Lung (tissue), 11 donors: ENCODE measurements at regions not wholly inside any gene's neighbourhood (a gene's known extent, or its start where the extent isn't known, plus 50 kb on each side); places are given as distances from the start of the nearest gene placed in this dataset.

Experiments used
- ATAC-seq: fragments of 200-7000 bp; cut with Tn5 transposase; one replicate; pipeline ENCODE4 v1.9.1; 2020; ENCODE audit warnings: moderate number of reproducible peaks; ENCODE audit not compliant: insufficient read depth, low FRiP score
- DNase-seq, 3 donors: peaks; one replicate each; pipeline ENCODE4 v3.0.0-alpha.2; 2013 to 2017
- H3K27ac ChIP-seq, 2 donors: one replicate each; pipeline ENCODE4 v1.5.1; 2013; ENCODE audit warnings: mild to moderate bottlenecking in 2 of 2, moderate library complexity in 2 of 2, control low read depth in 1 of 2, inconsistent platforms in 1 of 2, low read depth in 1 of 2, low read length in 1 of 2
- H3K27me3 ChIP-seq, 3 donors: one replicate each; pipeline ENCODE4 v1.5.1; 2013; ENCODE audit warnings: low read length in 2 of 3; ENCODE audit not compliant: control insufficient read depth in 3 of 3, insufficient read depth in 3 of 3
- H3K36me3 ChIP-seq, 4 donors: one replicate each; pipeline ENCODE4 v1.5.1; 2013; ENCODE audit warnings: low read length in 4 of 4, mild to moderate bottlenecking in 1 of 4, moderate library complexity in 1 of 4; ENCODE audit not compliant: control insufficient read depth in 4 of 4, insufficient read depth in 4 of 4
- H3K4me1 ChIP-seq, 5 donors: one replicate each; pipeline ENCODE4 v1.5.1; 2013; ENCODE audit warnings: low read length in 5 of 5, mild to moderate bottlenecking in 2 of 5, moderate library complexity in 1 of 5; ENCODE audit not compliant: control insufficient read depth in 5 of 5, insufficient read depth in 5 of 5
- H3K4me3 ChIP-seq: one replicate; pipeline ENCODE4 v1.5.1; 2013; ENCODE audit warnings: mild to moderate bottlenecking, control low read depth, moderate library complexity
- H3K9ac ChIP-seq, 2 donors: one replicate each; pipeline ENCODE4 v1.5.1; 2013; ENCODE audit warnings: low read length in 2 of 2, control low read depth in 1 of 2; ENCODE audit not compliant: insufficient read depth in 1 of 2
- H3K9me3 ChIP-seq, 4 donors: one replicate each; pipeline ENCODE4 v1.5.1; 2013; ENCODE audit warnings: low read length in 3 of 4, mild to moderate bottlenecking in 1 of 4, moderate library complexity in 1 of 4; ENCODE audit not compliant: control insufficient read depth in 4 of 4, insufficient read depth in 3 of 4
- WGBS, 2 donors: extraction: QIAGEN DNeasy Blood & Tissue Kit; methylation state at CpG; one replicate each; pipeline ENCODE4 v1.1.7; 2013; 5-methylcytosine and 5-hydroxymethylcytosine counted together
- TF ChIP-seq, protein P1 (sequence below): IDR thresholded peaks from 2 replicates; pipeline ENCODE4 v1.5.1; 2012; ENCODE audit warnings: mild to moderate bottlenecking; ENCODE audit errors: control extremely low read depth, extremely low read depth
- donor health status: control.
- donor health status: control.
- donor health status: Bipolar disorder and iron deficiency.
- donor health status: healthy.
- donor health status: DM: yes; HTN: yes; CAD: no.

DNA sequence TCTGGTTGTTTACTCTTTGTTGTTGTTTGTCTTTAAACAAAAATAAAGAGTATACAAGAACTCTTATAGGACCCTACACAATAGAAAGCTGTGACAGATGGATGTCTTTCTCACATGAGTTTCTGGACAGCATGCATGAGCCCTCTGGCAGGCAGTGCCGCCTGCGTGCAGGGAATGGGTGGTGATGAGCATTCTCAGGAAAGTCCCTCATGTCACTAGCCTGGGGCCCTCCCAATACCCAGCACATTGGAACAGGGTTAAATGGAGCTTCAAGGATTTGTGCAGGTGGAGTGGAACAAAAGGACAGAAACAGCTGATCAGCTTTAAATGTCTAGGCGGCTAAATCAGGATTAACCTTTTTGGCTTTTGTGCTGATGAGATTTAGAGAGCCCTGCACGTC is 181.0 kb upstream of the CD180 start:
- ATAC-seq (no peak), DNase-seq (no peak)
- no peaks in the 10 kb centered on the region for H3K36me3 ChIP-seq
- no peak overlapping the region for H3K4me3 ChIP-seq
- H3K9ac ChIP-seq: no peak overlapping the region
- H3K27ac ChIP-seq: no peak overlapping the region
- peaks cover 0 to 30% (median 0%) of the 10 kb centered on the region in 5 donors for H3K4me1 ChIP-seq
- TF ChIP-seq, protein P1, sequence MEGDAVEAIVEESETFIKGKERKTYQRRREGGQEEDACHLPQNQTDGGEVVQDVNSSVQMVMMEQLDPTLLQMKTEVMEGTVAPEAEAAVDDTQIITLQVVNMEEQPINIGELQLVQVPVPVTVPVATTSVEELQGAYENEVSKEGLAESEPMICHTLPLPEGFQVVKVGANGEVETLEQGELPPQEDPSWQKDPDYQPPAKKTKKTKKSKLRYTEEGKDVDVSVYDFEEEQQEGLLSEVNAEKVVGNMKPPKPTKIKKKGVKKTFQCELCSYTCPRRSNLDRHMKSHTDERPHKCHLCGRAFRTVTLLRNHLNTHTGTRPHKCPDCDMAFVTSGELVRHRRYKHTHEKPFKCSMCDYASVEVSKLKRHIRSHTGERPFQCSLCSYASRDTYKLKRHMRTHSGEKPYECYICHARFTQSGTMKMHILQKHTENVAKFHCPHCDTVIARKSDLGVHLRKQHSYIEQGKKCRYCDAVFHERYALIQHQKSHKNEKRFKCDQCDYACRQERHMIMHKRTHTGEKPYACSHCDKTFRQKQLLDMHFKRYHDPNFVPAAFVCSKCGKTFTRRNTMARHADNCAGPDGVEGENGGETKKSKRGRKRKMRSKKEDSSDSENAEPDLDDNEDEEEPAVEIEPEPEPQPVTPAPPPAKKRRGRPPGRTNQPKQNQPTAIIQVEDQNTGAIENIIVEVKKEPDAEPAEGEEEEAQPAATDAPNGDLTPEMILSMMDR: no peak
- peaks cover 0 to 2% (median 0%) of the 10 kb centered on the region in 4 donors for H3K9me3 ChIP-seq
- WGBS, 2 donors: 92 to 96% methylated on average over 4 of the region's 4 CpGs
- H3K27me3 ChIP-seq: no peaks in the 10 kb centered on the region

DNA sequence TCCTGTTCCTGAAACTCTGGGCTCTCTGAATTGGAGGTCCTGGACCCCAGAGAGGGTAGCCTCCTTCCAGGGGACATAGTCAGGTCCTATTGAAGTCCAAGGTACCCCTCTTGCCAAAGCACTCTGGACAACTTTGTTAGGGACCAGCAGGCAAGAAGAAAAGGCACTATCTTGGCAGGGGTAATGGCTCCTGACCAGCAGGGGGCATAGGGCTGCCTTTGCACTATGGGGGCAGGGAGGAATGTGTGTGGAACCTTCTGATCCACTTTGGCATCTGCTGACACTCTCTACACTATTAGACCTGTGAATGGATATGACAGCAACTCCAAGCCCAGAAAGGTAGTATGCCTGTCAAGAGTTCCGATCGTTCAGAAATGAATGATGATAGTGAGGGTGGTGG is 179.0 kb upstream of the CD180 start:
- DNase-seq (no peak), ATAC-seq (no peak)
- Histone ChIP-seq H3K27me3 (no peaks in the 10 kb centered on the region), H3K9ac (no peak overlapping the region), H3K4me3 (no peak overlapping the region), H3K4me1 (peaks cover 0 to 24% (median 0%) of the 10 kb centered on the region in 5 donors), H3K36me3 (no peaks in the 10 kb centered on the region), H3K27ac (no peak overlapping the region), H3K9me3 (peaks cover 0 to 2% (median 0%) of the 10 kb centered on the region in 4 donors)
- TF ChIP-seq, protein P1: no peak
- WGBS, 2 donors: 98 to 99% methylated on average over 2 of the region's 2 CpGs

GRCh38 chr5:67374378-67374777 is 177.8 kb upstream of the CD180 start:
- TF ChIP-seq, protein P1: no peak
- WGBS, 2 donors: 58 to 63% methylated on average over 2 of the region's 2 CpGs
- Histone ChIP-seq H3K27me3 (no peaks in the 10 kb centered on the region), H3K4me1 (peaks cover 0 to 12% (median 0%) of the 10 kb centered on the region in 5 donors), H3K4me3 (no peak overlapping the region), H3K36me3 (no peaks in the 10 kb centered on the region), H3K9me3 (peaks cover 0 to 2% (median 0%) of the 10 kb centered on the region in 4 donors), H3K9ac (no peak overlapping the region), H3K27ac (no peak overlapping the region)
- ATAC-seq (no peak), DNase-seq (no peak)

- Histone ChIP-seq H3K36me3 (no peaks in the 10 kb centered on the region), H3K9me3 (peaks cover 0 to 2% (median 0%) of the 10 kb centered on the region in 4 donors), H3K9ac (no peak overlapping the region), H3K4me1 (peaks cover 0 to 5% (median 0%) of the 10 kb centered on the region in 5 donors), H3K27me3 (no peaks in the 10 kb centered on the region), H3K27ac (no peak overlapping the region), H3K4me3 (no peak overlapping the region)
- TF ChIP-seq, protein P1: no peak
- no peak for ATAC-seq
- WGBS, 2 donors: 83 to 84% methylated on average over 1 of the region's 1 CpG
- no peak for DNase-seq
These were observed 176.9 kb upstream of the CD180 start for GRCh38 chr5:67373518-67373917.
